Neural progenitor cell (in vitro differentiated cells): ENCODE measurements at regions not wholly inside any gene's neighbourhood (a gene's known extent, or its start where the extent isn't known, plus 50 kb on each side); places are given as distances from the start of the nearest gene placed in this dataset.

Experiments used
- DNase-seq: peaks from one replicate; pipeline ENCODE4 v3.0.0-alpha.2; 2016; ENCODE audit warnings: low spot score
- H2AFZ ChIP-seq: fragments of 200-600 bp; sonication (generic); replicated peaks from 2 replicates; pipeline ENCODE4 v1.6.1; 2016; ENCODE audit warnings: antibody characterized with exemption
- H3F3A ChIP-seq: fragments of 200-600 bp; sonication (generic); 2 replicates; pipeline ENCODE4 v1.6.1; 2016; ENCODE audit warnings: antibody characterized with exemption, low read depth
- H3K27ac ChIP-seq: fragments of 200-600 bp; sonication (generic); 2 replicates; pipeline ENCODE4 v1.5.1; 2016; ENCODE audit warnings: mild to moderate bottlenecking
- H3K27me3 ChIP-seq: fragments of 200-600 bp; sonication (generic); 2 replicates; pipeline ENCODE4 v1.6.1; 2016; ENCODE audit warnings: mild to moderate bottlenecking, moderate library complexity
- H3K36me3 ChIP-seq: fragments of 200-600 bp; sonication (generic); 2 replicates; pipeline ENCODE4 v1.5.1; 2016
- H3K4me1 ChIP-seq: fragments of 200-600 bp; sonication (generic); 2 replicates; pipeline ENCODE4 v1.6.1; 2016; ENCODE audit warnings: mixed run types
- H3K4me2 ChIP-seq: fragments of 200-600 bp; sonication (generic); 2 replicates; pipeline ENCODE4 v1.6.1; 2016
- H3K4me3 ChIP-seq: fragments of 200-600 bp; sonication (generic); 2 replicates; pipeline ENCODE4 v1.5.1; 2016
- H3K79me2 ChIP-seq: fragments of 200-600 bp; sonication (generic); 2 replicates; pipeline ENCODE4 v1.6.1; 2016; ENCODE audit warnings: low read depth
- H3K9ac ChIP-seq: fragments of 200-600 bp; sonication (generic); 2 replicates; pipeline ENCODE4 v1.6.1; 2016
- H3K9me3 ChIP-seq: fragments of 200-600 bp; sonication (generic); 2 replicates; pipeline ENCODE4 v1.5.1; 2016; ENCODE audit warnings: low read depth
- H4K20me1 ChIP-seq: fragments of 200-600 bp; sonication (generic); 2 replicates; pipeline ENCODE4 v1.6.1; 2016; ENCODE audit warnings: low read depth
- H3K27ac Mint-ChIP-seq: 3 replicates; pipeline ENCODE4 v1.8.0; 2021; ENCODE audit warnings: mixed read lengths
- H3K27me3 Mint-ChIP-seq: 2 replicates; pipeline ENCODE4 v1.8.0; 2022; ENCODE audit warnings: low read depth, mild to moderate bottlenecking, inconsistent platforms, moderate library complexity, mixed read lengths; ENCODE audit not compliant: insufficient read depth
- H3K36me3 Mint-ChIP-seq: 3 replicates; pipeline ENCODE4 v1.8.0; 2021; ENCODE audit warnings: mixed read lengths
- H3K4me1 Mint-ChIP-seq: 3 replicates; pipeline ENCODE4 v1.8.0; 2021; ENCODE audit warnings: mixed read lengths
- H3K4me3 Mint-ChIP-seq: 3 replicates; pipeline ENCODE4 v1.8.0; 2021; ENCODE audit warnings: mild to moderate bottlenecking, moderate library complexity, mixed read lengths
- H3K9me3 Mint-ChIP-seq: 3 replicates; pipeline ENCODE4 v1.8.0; 2020; ENCODE audit warnings: mixed read lengths
- EZH2 ChIP-seq: fragments of 200-600 bp; sonication (generic); IDR thresholded peaks from 2 replicates; pipeline ENCODE4 v1.6.1; 2017; ENCODE audit warnings: antibody characterized with exemption, mild to moderate bottlenecking, moderate library complexity
- EZH2phosphoT487 ChIP-seq: fragments of 200-600 bp; sonication (generic); IDR thresholded peaks from 2 replicates; pipeline ENCODE4 v1.6.1; 2017; ENCODE audit warnings: antibody characterized with exemption
- TF ChIP-seq, protein P1 (sequence below): fragments of 200-600 bp; sonication (generic); IDR thresholded peaks from 2 replicates; pipeline ENCODE4 v1.5.1; 2017; ENCODE audit warnings: antibody characterized with exemption, mild to moderate bottlenecking

GRCh38 chr10:47161465-47161864 lies 138.5 kb upstream of the GDF10 start:
- Histone ChIP-seq H3K9ac (no peak overlapping the region), H3K79me2 (no peaks in the 10 kb centered on the region), H3K27ac (no peak overlapping the region), H3K4me3 (no peak overlapping the region), H2AFZ (no peak overlapping the region), H3K36me3 (no peaks in the 10 kb centered on the region), H3K9me3 (no peaks in the 10 kb centered on the region), H3F3A (no peaks in the 10 kb centered on the region), H3K27me3 (no peaks in the 10 kb centered on the region), H3K4me2 (no peak overlapping the region), H3K4me1 (no peaks in the 10 kb centered on the region), H4K20me1 (no peaks in the 10 kb centered on the region)
- peaks cover 4% of the 10 kb centered on the region for H3K4me1 Mint-ChIP-seq
- no peak overlapping the region for H3K4me3 Mint-ChIP-seq
- H3K9me3 Mint-ChIP-seq = peaks cover 2% of the 10 kb centered on the region
- no peak for DNase-seq
- TF ChIP-seq EZH2 = no peak
- TF ChIP-seq, protein P1, sequence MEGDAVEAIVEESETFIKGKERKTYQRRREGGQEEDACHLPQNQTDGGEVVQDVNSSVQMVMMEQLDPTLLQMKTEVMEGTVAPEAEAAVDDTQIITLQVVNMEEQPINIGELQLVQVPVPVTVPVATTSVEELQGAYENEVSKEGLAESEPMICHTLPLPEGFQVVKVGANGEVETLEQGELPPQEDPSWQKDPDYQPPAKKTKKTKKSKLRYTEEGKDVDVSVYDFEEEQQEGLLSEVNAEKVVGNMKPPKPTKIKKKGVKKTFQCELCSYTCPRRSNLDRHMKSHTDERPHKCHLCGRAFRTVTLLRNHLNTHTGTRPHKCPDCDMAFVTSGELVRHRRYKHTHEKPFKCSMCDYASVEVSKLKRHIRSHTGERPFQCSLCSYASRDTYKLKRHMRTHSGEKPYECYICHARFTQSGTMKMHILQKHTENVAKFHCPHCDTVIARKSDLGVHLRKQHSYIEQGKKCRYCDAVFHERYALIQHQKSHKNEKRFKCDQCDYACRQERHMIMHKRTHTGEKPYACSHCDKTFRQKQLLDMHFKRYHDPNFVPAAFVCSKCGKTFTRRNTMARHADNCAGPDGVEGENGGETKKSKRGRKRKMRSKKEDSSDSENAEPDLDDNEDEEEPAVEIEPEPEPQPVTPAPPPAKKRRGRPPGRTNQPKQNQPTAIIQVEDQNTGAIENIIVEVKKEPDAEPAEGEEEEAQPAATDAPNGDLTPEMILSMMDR = no peak
- TF ChIP-seq EZH2phosphoT487 = no peak
- H3K27me3 Mint-ChIP-seq = peaks cover 4% of the 10 kb centered on the region
- H3K27ac Mint-ChIP-seq = no peak overlapping the region
- no peaks in the 10 kb centered on the region for H3K36me3 Mint-ChIP-seq

DNA sequence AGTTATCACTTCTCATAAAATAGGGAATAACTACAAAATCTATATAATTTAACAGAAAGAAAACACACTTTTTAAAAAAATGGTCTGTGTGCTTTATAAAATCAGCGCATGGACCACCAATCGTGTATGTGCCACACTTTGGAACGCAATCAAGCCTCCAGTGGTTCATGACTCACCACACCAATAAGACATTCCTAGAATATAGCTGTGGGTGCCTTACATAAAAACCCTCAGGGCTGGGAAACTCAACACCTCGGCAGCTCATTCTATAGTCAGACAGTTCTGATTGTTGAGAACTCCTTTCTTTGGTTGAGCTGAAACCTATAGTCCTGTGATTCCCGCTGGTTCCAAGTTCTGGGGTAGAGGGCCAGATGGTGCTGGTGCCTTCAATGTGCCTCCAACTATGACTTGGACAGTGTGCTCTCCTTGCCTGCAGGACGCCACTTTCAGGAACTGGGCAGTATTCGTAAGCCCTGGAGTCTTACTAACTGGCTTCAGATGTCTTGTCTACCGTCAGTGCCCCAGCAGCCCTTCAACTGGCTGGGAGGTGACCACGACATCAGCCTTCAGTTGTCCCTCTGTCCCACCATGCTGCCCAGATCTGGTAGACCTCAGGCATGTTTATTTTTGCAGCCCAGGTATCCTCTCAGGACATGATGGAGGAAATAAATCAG lies 135.7 kb upstream of the GDF10 start:
- Histone ChIP-seq H4K20me1 (no peaks in the 10 kb centered on the region), H3K79me2 (no peaks in the 10 kb centered on the region), H3K9ac (no peak overlapping the region), H3K36me3 (no peaks in the 10 kb centered on the region), H3K9me3 (no peaks in the 10 kb centered on the region), H3K4me1 (no peaks in the 10 kb centered on the region), H3K4me2 (no peak overlapping the region), H3K27me3 (no peaks in the 10 kb centered on the region), H3K4me3 (no peak overlapping the region), H3K27ac (no peak overlapping the region), H3F3A (no peaks in the 10 kb centered on the region), H2AFZ (no peak overlapping the region)
- Mint-ChIP-seq H3K27ac (no peak overlapping the region), H3K36me3 (no peaks in the 10 kb centered on the region), H3K9me3 (peaks cover 4% of the 10 kb centered on the region), H3K27me3 (peaks cover 6% of the 10 kb centered on the region), H3K4me1 (peaks cover 4% of the 10 kb centered on the region), H3K4me3 (no peak overlapping the region)
- no peak for TF ChIP-seq EZH2
- TF ChIP-seq, protein P1 = no peak
- no peak for TF ChIP-seq EZH2phosphoT487
- no peak for DNase-seq

GRCh38 chr10:47164800-47165128 lies 135.2 kb upstream of the GDF10 start:
- Mint-ChIP-seq H3K27ac (no peak overlapping the region), H3K9me3 (peaks cover 4% of the 10 kb centered on the region), H3K36me3 (no peaks in the 10 kb centered on the region), H3K4me3 (no peak overlapping the region), H3K4me1 (peaks cover 4% of the 10 kb centered on the region), H3K27me3 (peaks cover 6% of the 10 kb centered on the region)
- no peaks in the 10 kb centered on the region for H3F3A ChIP-seq
- H3K27me3 ChIP-seq = no peaks in the 10 kb centered on the region
- H4K20me1 ChIP-seq = no peaks in the 10 kb centered on the region
- no peak overlapping the region for H2AFZ ChIP-seq
- no peak overlapping the region for H3K4me3 ChIP-seq
- H3K9ac ChIP-seq = no peak overlapping the region
- H3K27ac ChIP-seq = no peak overlapping the region
- H3K36me3 ChIP-seq = no peaks in the 10 kb centered on the region
- no peak overlapping the region for H3K4me2 ChIP-seq
- H3K9me3 ChIP-seq = no peaks in the 10 kb centered on the region
- no peaks in the 10 kb centered on the region for H3K79me2 ChIP-seq
- TF ChIP-seq EZH2 = no peak
- no peak for TF ChIP-seq EZH2phosphoT487
- TF ChIP-seq, protein P1 = no peak
- no peak for DNase-seq
- no peaks in the 10 kb centered on the region for H3K4me1 ChIP-seq
